ENCODE measurements at regions not wholly inside any gene's neighbourhood (a gene's known extent, or its start where the extent isn't known, plus 50 kb on each side); places are given as distances from the start of the nearest gene placed in this dataset.

DNA sequence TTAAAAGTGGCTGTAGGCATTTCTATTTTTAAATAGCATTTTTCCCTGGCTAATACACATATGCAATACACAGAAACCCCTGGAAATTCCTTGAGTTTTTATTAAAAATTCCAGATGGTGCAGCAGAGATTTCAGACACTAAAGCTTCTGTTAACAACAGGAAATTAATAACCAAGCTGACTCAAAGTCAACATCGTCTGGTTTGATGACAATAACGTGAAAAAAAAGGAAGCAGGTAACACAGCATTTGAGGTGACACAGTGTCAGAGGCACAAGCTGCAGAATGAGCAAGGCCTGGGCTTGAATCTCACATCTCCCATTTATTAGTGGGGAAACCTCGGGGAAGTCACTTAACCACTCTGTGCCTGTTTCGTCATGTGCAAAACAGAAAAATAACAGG is 64.6 kb upstream of the GJB5 start:
- TF ChIP-seq, protein P1, sequence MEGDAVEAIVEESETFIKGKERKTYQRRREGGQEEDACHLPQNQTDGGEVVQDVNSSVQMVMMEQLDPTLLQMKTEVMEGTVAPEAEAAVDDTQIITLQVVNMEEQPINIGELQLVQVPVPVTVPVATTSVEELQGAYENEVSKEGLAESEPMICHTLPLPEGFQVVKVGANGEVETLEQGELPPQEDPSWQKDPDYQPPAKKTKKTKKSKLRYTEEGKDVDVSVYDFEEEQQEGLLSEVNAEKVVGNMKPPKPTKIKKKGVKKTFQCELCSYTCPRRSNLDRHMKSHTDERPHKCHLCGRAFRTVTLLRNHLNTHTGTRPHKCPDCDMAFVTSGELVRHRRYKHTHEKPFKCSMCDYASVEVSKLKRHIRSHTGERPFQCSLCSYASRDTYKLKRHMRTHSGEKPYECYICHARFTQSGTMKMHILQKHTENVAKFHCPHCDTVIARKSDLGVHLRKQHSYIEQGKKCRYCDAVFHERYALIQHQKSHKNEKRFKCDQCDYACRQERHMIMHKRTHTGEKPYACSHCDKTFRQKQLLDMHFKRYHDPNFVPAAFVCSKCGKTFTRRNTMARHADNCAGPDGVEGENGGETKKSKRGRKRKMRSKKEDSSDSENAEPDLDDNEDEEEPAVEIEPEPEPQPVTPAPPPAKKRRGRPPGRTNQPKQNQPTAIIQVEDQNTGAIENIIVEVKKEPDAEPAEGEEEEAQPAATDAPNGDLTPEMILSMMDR (IDR thresholded peaks at IDR 0.05): no peak
- no peak for TF ChIP-seq POLR2A (IDR thresholded peaks at IDR 0.05)
